ENCODE measurements at regions not wholly inside any gene's neighbourhood (a gene's known extent, or its start where the extent isn't known, plus 50 kb on each side); places are given as distances from the start of the nearest gene placed in this dataset.

DNA sequence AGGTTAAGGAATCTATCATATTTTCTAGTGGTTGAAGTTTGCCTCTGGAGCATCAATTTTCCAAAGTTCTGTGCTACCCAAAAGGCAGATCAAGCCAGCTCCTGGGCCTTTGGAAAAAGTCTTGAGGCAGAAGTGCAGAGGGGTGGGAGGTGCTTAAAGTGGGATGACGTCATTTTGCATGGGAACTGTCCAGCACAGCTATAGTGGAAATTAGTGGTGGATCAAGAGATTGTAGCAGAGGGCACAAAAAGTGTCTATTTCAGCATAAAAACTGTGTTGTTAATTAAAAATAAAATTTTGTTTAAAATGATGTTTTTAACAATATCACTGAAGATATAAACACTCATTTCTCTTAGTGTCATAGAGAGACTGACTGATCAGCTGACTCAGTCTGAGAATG is 221.9 kb downstream of the LRRN1 start:
- DNase-seq (ENCODE audit: low spot score) (peak; percentile 27), FAIRE-seq (no peak)

DNA sequence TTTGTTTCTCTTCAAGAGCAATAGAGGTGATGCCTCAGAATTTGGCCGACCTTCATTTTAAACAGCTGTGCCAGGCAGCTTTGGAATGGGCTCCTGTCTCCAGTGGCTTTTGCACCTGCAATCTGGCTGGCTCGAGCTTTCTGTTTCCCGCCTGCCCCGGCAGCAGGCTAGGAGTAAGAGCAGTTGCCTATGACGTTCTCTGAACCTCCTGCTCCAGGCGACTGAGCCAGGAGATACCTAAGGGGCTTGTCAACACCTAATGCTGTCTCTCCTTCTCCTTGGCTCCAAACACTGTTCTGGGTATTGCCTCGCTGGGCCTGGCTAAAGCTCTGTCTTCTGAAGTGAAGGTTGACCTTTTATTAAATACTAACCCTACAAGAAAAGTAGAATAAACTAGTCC is 229.9 kb downstream of the LRRN1 start:
- DNase-seq (ENCODE audit: low spot score): no peak
- no peak for FAIRE-seq

DNA sequence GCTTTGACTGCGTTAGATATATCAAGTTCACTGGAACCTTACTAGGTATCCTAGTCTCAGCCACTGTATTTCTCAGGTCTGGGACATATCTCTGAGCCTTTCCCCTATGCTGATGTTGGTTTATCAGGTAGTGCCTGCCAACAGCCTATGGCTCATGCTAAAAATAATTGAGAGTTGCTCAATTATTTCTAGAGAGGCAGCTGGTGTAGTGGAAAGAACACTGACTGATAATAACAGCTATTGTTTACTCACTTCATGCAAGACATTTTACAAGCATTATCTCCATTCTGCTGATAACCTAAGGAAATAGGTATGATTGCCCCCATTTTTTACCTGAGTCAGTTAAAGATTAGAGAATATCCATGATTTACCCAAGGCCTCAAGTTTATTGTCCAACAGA is 231.4 kb downstream of the LRRN1 start:
- FAIRE-seq (no peak), DNase-seq (ENCODE audit: low spot score) (no peak)

GRCh38 chr3:4033296-4033695 is 234.1 kb downstream of the LRRN1 start:
- no peak for FAIRE-seq

GRCh38 chr3:4036046-4036445 is 236.8 kb downstream of the LRRN1 start:
- no peak for DNase-seq (ENCODE audit: low spot score)
- FAIRE-seq: no peak

More at GRCh38 chr3:4033296-4033695, 234.1 kb downstream of the LRRN1 start:
- no peak for DNase-seq (ENCODE audit: low spot score)

- DNase-seq (ENCODE audit: low spot score): no peak
- no peak for FAIRE-seq
Measured at GRCh38 chr3:4038351-4038750, 239.1 kb downstream of the LRRN1 start.

DNA sequence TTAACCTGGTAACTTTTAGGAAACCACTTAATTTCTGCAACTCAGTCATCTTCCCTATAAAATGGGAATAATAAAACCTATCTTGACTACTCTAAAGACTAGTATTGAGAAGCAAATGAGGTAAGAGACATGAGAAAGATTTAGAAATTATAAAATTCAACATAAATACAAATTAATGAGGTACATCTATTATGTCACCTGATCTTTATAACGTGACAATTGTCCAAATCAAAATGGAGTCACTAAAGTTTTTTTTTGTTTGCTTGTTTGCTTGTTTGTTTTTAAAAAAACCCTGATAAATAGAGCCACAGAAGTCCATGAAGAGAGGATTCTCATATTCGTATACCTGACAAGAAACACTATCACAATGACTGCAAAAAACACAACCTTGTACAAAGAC is 242.8 kb downstream of the LRRN1 start:
- no peak for DNase-seq (ENCODE audit: low spot score)

DNA sequence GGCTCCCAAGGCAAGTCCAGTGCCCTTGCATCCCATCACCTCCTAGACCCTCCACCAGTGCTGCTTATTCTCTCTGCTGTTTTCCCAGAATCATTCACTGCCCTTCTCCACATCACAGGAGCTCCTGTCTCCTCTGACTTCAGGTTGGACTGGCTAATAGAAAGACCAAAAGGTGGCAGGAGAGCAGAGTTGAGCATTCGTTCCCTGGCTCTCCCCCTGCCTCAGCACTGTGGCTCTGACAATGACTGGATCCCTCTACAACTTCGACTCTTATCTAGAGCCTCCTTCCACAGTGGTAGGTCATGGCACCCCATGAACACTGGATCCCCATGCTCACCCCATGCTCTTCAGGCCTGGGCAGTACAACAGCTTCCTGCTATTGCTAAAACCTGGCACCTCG is 243.6 kb downstream of the LRRN1 start:
- no peak for DNase-seq (ENCODE audit: low spot score)
- peak; percentile 71 for FAIRE-seq

More for the DNA sequence above, 242.8 kb downstream of the LRRN1 start:
- no peak for FAIRE-seq

DNA sequence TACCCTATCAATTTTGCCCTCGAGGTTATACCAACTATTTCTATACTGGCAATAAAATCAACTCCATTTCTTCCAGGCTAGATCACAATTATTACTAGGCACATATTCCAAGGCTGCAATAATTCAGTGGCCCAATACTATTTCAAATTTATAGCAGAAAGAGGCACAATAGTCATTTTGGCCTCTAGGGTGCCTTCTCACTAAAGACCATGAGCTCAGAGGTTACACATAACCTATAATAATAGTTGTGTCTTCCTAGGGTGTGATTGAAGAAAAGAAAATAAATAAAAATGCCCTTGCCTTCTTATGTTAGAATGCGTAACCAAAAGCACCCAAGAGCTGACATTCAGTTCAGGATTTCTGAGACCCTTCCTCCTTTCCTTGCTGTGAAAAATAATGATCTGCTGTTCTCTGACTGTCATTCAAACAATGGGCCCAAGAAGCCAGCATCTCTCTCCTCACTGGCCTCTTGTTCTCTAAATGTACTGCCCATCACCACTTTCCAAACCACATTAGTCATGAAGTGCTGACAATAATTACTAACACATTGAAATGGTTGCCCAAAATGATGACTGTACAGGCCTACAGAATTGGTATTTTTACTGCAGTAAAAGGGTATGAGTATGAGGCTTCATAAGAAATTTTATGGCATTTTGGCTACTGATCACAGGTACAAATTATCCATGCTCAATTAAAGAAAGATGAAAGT is 244.8 kb downstream of the LRRN1 start:
- DNase-seq (ENCODE audit: low spot score) (peak; percentile 56), FAIRE-seq (no peak)

GRCh38 chr3:4044619-4045018 is 245.4 kb downstream of the LRRN1 start:
- no peak for DNase-seq (ENCODE audit: low spot score)
- no peak for FAIRE-seq

DNA sequence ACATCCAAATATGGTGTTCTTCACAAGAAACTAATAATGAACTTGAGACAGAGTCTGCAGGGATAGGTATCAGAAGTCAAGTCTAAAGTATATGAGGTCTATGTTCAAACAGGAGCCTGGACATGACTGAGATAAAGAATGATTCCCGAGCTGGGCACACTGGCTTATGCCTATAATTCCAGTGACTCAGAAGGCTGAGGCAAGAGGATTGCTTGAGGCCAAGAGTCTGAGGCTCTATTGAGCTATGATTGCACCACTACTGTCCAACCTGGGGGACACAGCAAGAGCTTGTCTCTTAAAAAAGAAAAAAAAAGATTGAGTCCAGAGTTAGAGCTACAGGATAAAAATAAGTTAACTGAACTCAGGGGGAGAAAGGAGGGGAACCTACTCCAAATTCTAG is 246.5 kb downstream of the LRRN1 start:
- FAIRE-seq: no peak
- DNase-seq (ENCODE audit: low spot score): no peak

GRCh38 chr3:4047366-4047765 is 248.1 kb downstream of the LRRN1 start:
- no peak for DNase-seq (ENCODE audit: low spot score)
- FAIRE-seq: no peak

GRCh38 chr3:4052706-4053105 is 250.5 kb upstream of the SETMAR start:
- DNase-seq (ENCODE audit: low spot score) (no peak), FAIRE-seq (no peak)

- DNase-seq (ENCODE audit: low spot score) (no peak), FAIRE-seq (no peak)
Measured at GRCh38 chr3:4053975-4054374, 249.2 kb upstream of the SETMAR start.

GRCh38 chr3:4060064-4060463 is 243.1 kb upstream of the SETMAR start:
- FAIRE-seq: no peak
- DNase-seq (ENCODE audit: low spot score): peak; percentile 81

- DNase-seq (ENCODE audit: low spot score): no peak
Measured at GRCh38 chr3:4060603-4061002, 242.6 kb upstream of the SETMAR start.

DNA sequence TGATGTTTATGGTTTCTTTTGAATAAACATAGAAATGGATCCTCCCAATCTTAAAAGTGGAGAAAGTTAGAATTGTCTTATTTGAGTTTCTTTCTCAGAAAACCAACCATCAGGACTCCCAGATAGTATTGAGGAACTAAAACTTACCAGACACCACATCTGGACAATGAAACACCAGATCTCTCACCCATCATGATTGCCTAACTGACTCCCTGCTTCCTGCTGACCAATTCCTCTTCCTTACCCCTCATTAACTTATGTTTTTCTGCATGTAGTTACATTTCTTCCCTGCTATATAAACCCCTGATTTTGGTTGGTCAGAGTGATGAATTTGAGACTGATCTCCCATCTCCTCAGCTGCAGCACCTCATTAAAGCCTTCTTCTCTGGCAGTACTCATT is 242.0 kb upstream of the SETMAR start:
- DNase-seq (ENCODE audit: low spot score): no peak
- FAIRE-seq: no peak

More at GRCh38 chr3:4060603-4061002, 242.6 kb upstream of the SETMAR start:
- FAIRE-seq: no peak

DNA sequence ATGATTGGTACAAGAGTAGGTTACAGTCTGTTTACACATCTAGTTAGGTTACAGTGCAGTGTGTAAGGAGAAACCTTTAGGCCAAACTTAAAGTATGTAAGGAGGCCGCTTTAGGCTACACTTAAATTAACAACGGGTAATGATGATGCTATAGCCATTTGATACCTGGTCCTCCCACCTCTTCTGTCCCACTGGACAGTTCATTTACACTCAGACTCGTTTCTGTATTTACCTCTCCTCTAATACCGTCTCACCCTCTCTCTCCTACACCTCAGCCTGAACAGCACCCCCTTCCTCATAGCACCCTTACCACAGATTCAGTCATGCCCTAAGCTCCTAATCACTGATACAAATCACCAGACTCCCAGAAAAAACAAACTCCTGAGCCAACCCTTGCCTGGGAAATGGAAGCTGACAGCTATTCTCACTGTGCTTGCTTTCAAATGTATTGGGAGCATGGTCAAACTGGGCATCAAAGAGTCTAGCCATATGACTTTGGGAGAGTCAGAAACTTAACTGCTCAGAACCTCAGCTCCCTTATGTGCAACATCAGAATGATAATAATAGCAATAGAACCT is 241.3 kb upstream of the SETMAR start:
- DNase-seq (ENCODE audit: low spot score) (no peak), FAIRE-seq (no peak)

DNA sequence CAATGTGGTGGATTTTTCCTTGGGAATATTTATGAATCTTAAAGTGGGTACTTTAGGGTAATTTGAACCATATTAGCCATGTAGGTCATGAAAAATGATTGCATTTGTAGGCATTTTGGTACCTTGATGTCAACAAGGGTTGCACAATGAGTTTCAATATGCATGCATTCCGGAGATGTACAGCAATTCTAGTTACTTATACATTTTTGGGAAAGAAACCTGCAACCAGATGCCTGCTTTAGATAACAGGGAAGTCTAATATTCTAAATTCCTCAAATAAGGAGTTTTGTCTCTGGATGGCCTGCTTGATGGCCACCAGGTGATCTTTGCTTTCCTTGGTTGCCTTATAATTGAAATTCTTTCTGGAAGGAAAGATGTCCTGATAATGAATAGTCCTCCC is 240.5 kb upstream of the SETMAR start:
- no peak for FAIRE-seq
- no peak for DNase-seq (ENCODE audit: low spot score)

DNA sequence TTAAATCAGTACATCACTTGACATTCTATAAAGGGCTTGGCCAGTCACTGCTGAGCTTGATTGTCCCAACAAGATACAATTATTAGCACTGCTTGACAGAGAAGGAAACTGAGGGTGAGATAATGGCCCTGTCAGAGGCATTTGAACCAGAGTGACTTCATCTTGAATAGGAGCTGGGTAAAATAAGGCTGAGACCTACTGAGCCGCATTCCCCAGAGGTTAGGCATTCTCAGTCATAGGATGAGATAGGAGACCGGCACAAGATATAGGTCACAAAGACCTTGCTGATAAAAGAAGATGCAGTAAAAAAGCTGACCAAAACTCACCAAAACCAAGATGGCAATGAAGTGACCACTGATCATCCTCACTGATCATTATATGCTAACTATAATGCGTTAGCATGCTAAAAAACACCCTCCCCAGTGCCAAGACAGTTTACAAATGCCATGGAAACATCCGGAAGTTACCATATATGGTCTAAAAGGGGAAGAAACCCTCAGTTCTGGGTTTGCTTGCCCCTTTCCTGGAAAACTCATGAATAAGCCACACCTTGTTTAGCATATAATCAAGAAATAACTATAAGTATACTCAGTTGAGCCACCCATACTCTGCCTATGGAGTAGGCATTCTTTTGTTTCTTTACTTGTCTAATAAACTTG is 239.1 kb upstream of the SETMAR start:
- DNase-seq (ENCODE audit: low spot score): no peak
- no peak for FAIRE-seq

- FAIRE-seq (no peak), DNase-seq (ENCODE audit: low spot score) (no peak)
Measured at GRCh38 chr3:4065085-4065484, 238.1 kb upstream of the SETMAR start.

DNA sequence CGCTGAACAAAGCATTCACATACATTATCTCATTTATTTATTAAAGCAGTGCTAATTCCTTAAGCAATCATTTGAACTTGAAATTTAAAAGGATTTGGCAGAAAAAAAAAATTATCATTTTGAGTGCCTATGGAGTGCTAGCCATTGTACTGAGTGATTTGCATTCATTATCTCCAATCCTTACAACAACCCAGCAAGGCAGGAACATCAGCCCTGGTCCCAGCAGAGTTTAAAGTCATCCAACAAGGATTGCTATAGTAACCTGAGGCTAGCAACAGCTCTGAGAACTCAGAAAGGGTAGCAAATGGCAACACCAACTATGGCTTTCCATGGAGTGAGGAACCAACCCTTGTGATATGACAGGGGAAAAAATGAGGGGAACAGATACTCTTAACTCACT is 237.6 kb upstream of the SETMAR start:
- DNase-seq (ENCODE audit: low spot score) (no peak), FAIRE-seq (no peak)

DNA sequence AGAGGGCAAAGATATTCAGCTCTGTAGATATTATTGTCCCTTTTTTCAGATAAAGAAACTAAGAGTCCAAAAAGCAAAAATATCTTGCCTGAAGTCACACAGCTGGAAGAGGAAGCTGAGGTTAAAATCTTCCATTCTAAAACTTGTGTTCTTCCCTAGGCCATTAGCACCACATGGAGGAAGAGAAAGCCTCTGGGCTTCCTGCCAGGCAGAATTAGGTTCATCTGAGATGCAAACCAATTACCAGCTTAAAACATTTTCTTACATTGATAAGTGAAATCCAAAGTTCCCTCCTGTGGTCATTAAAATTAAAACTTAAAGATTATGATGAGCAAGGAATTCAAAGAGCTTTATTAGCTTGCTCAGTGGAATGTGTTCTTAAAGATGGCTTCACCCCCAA is 235.3 kb upstream of the SETMAR start:
- no peak for FAIRE-seq

More for the DNA sequence above, 235.3 kb upstream of the SETMAR start:
- no peak for DNase-seq (ENCODE audit: low spot score)
